HEK293T (cell line): ENCODE measurements at regions not wholly inside any gene's neighbourhood (a gene's known extent, or its start where the extent isn't known, plus 50 kb on each side); places are given as distances from the start of the nearest gene placed in this dataset.
"Not testable (repeated sequence)": the region's sequence is repeated elsewhere in the genome, so short reads cannot be mapped to it uniquely, and the experiment has no call there.

Experiments
- CTCF ChIA-PET: fragments of 350-600 bp; formaldehyde crosslinking; extraction: SDS; loops from one replicate; lab custom pipeline; 2021; ENCODE audit warnings: antibody characterized with exemption, inconsistent platforms; lab: Yijun Ruan, JAX
- POLR2A ChIA-PET: fragments of 350-600 bp; formaldehyde crosslinking; extraction: SDS; loops from one replicate; lab custom pipeline; 2020; ENCODE audit warnings: antibody characterized with exemption, inconsistent platforms; lab: Yijun Ruan, JAX
- DNase-seq: peaks from one replicate; pipeline ENCODE4 v3.0.0; 2012; ENCODE audit warnings: mixed read lengths; ENCODE audit errors: extremely low spot score
- ARNT ChIP-seq: fragments of 450-650 bp; IDR thresholded peaks from 2 replicates; pipeline ENCODE4 v1.6.1; 2017; ENCODE audit warnings: mild to moderate bottlenecking
- BHLHE40 ChIP-seq: fragments of 450-650 bp; IDR thresholded peaks from 2 replicates; pipeline ENCODE4 v1.6.1; 2016; ENCODE audit warnings: mild to moderate bottlenecking, moderate library complexity, borderline replicate concordance
- CTBP1 ChIP-seq: fragments of 450-650 bp; IDR thresholded peaks from 2 replicates; pipeline ENCODE4 v1.6.1; 2016; ENCODE audit warnings: borderline replicate concordance
- ELF4 ChIP-seq: fragments of 450-650 bp; IDR thresholded peaks from 2 replicates; pipeline ENCODE4 v1.6.1; 2017; ENCODE audit warnings: antibody characterized with exemption
- FOXA1 ChIP-seq: fragments of 450-650 bp; IDR thresholded peaks from 2 replicates; pipeline ENCODE4 v1.6.1; 2016; ENCODE audit warnings: mild to moderate bottlenecking
- FOXK2 ChIP-seq: fragments of 450-650 bp; IDR thresholded peaks from 2 replicates; pipeline ENCODE4 v1.6.1; 2016; ENCODE audit warnings: mild to moderate bottlenecking
- FOXM1 ChIP-seq: fragments of 450-650 bp; IDR thresholded peaks from 2 replicates; pipeline ENCODE4 v1.6.1; 2017; ENCODE audit warnings: mild to moderate bottlenecking, borderline replicate concordance
- HDGF ChIP-seq: fragments of 450-650 bp; IDR thresholded peaks from 2 replicates; pipeline ENCODE4 v1.6.1; 2017; ENCODE audit warnings: antibody characterized with exemption, borderline replicate concordance
- L3MBTL2 ChIP-seq: fragments of 450-650 bp; conservative IDR thresholded peaks from 2 replicates; pipeline ENCODE4 v1.6.1; 2016; ENCODE audit warnings: mild to moderate bottlenecking
- LEF1 ChIP-seq: fragments of 450-650 bp; IDR thresholded peaks from 2 replicates; pipeline ENCODE4 v1.6.1; 2017; ENCODE audit warnings: mild to moderate bottlenecking, borderline replicate concordance
- NFRKB ChIP-seq: fragments of 450-650 bp; IDR thresholded peaks from 2 replicates; pipeline ENCODE4 v1.6.1; 2016; ENCODE audit warnings: mild to moderate bottlenecking, moderate library complexity
- SP1 ChIP-seq: fragments of 450-650 bp; IDR thresholded peaks from 2 replicates; pipeline ENCODE4 v1.6.1; 2017
- SUZ12 ChIP-seq: fragments of 450-650 bp; IDR thresholded peaks from 2 replicates; pipeline ENCODE4 v1.6.1; 2016; ENCODE audit warnings: mild to moderate bottlenecking
- TARDBP ChIP-seq: fragments of 450-650 bp; IDR thresholded peaks from 2 replicates; pipeline ENCODE4 v1.6.1; 2016
- ZNF384 ChIP-seq: fragments of 450-650 bp; IDR thresholded peaks from 2 replicates; pipeline ENCODE4 v1.6.1; 2016
- TF ChIP-seq, protein P1 (sequence below): fragments of 450-650 bp; IDR thresholded peaks from 2 replicates; pipeline ENCODE4 v1.6.1; 2016

DNA sequence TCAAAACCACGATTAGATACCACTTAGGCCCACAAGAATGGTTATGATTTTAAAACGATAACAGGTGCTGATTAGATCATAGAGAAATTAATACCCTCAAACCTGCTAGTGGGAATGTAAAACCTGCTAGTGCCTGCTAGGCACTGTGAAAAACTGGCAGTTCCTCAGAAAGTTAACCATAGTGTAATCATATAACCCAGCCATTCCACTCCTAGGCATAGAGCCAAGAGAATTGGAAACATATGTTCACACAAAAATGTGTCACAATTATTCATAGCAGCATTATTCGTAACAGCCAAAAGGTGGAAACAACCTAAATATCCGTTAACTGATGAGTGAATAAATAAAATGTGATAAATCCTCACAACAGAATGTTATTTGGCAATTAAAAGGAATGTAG is 122.2 kb upstream of the SYN3 start:
- no peak for TF ChIP-seq FOXA1
- TF ChIP-seq LEF1: no peak
- TF ChIP-seq NFRKB: no peak
- DNase-seq: no peak
- CTCF ChIA-PET: no interaction called here
- POLR2A ChIA-PET: no interaction called here

- no peak for TF ChIP-seq TARDBP
- TF ChIP-seq CTBP1: no peak
- TF ChIP-seq SP1: no peak
- no peak for TF ChIP-seq FOXA1
- TF ChIP-seq ELF4: no peak
- no peak for TF ChIP-seq ARNT
- no peak for TF ChIP-seq NFRKB
- TF ChIP-seq FOXK2: no peak
- no peak for TF ChIP-seq FOXM1
- no peak for TF ChIP-seq LEF1
- no peak for TF ChIP-seq HDGF
- no peak for TF ChIP-seq SUZ12
- no peak for TF ChIP-seq L3MBTL2
- ChIA-PET POLR2A (no interaction called here), CTCF (no interaction called here)
- DNase-seq: no peak
Measured at GRCh38 chr22:33167998-33168790, 110.0 kb upstream of the SYN3 start.

DNA sequence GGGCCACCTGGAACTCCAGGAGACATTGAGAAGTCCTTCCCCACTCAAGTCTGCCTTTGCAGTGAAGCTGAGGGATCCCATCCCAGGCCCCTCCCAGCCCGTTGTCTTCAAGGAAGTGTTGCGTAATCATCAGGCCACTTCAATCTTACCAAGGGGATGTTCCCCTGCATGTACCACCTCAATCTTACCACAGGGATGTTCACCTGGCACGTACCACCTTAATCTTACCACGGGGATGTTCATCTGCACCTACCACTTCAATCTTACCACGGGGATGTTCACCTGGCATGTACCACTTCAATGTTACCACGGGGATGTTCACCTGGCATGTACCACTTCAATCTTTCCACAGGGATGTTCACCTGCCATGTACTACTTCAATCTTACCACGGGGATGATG is 108.0 kb upstream of the SYN3 start:
- CTCF ChIA-PET: no interaction called here
- no peak for DNase-seq
- POLR2A ChIA-PET: no interaction called here

GRCh38 chr22:33163815-33164214 is 105.6 kb upstream of the SYN3 start:
- POLR2A ChIA-PET: no interaction called here
- TF ChIP-seq CTBP1: no peak
- TF ChIP-seq, protein P1, sequence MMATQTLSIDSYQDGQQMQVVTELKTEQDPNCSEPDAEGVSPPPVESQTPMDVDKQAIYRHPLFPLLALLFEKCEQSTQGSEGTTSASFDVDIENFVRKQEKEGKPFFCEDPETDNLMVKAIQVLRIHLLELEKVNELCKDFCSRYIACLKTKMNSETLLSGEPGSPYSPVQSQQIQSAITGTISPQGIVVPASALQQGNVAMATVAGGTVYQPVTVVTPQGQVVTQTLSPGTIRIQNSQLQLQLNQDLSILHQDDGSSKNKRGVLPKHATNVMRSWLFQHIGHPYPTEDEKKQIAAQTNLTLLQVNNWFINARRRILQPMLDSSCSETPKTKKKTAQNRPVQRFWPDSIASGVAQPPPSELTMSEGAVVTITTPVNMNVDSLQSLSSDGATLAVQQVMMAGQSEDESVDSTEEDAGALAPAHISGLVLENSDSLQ: no peak
- no peak for TF ChIP-seq FOXK2
- TF ChIP-seq ELF4: no peak
- TF ChIP-seq FOXA1: no peak
- no peak for TF ChIP-seq HDGF
- no peak for TF ChIP-seq ARNT
- TF ChIP-seq SUZ12: no peak
- no peak for TF ChIP-seq TARDBP
- TF ChIP-seq BHLHE40: no peak
- no peak for TF ChIP-seq NFRKB
- TF ChIP-seq ZNF384: no peak
- no peak for TF ChIP-seq SP1
- no peak for TF ChIP-seq LEF1
- DNase-seq: no peak
- CTCF ChIA-PET: interaction anchor here (0.5 to 0.6 kb wide), 2 partner anchors 12 to 865 kb away, joined by 4 to 10 read pairs; no protein-coding TSS in a partner anchor

More for the DNA sequence above, 108.0 kb upstream of the SYN3 start:
- TF ChIP-seq, protein P1: no peak
- TF ChIP-seq L3MBTL2 (no peak), ZNF384 (no peak), ELF4 (no peak), BHLHE40 (no peak), ARNT (no peak), SUZ12 (no peak), SP1 (no peak), FOXM1 (no peak), NFRKB (no peak), FOXK2 (no peak), LEF1 (no peak), FOXA1 (no peak), CTBP1 (no peak), HDGF (no peak), TARDBP (no peak)

DNA sequence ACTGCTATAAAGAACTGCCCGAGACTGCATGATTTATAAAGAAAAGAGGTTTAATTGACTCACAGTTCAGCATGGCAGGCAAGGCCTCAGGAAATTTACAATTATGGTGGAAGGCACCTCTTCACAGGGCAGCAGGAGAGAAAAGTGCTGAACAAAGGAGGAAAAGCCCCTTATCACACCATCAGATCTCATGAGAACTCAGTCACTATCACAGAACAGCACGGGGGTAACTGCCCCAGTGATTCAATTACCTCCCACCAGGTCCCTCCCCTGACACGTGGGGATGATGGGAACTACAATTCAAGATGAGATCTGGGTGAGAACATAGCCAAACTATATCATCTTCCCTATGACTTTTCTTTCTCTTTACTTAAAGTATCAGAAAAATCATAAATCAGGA is 104.0 kb upstream of the SYN3 start:
- CTCF ChIA-PET: no interaction called here
- POLR2A ChIA-PET: no interaction called here
- DNase-seq: no peak
- TF ChIP-seq L3MBTL2 (no peak), ZNF384 (no peak), FOXK2 (no peak), ARNT (no peak), LEF1 (no peak), NFRKB (no peak), SP1 (no peak), HDGF (no peak), FOXM1 (no peak), BHLHE40 (no peak)

- TF ChIP-seq TARDBP (no peak), LEF1 (no peak), FOXM1 (no peak), FOXA1 (no peak), NFRKB (no peak), CTBP1 (no peak), L3MBTL2 (no peak), FOXK2 (no peak), SP1 (no peak), BHLHE40 (no peak), ELF4 (no peak), ZNF384 (no peak), SUZ12 (no peak), ARNT (no peak), HDGF (no peak)
- TF ChIP-seq, protein P1: no peak
- CTCF ChIA-PET: no interaction called here
- POLR2A ChIA-PET: no interaction called here
- no peak for DNase-seq
Measured at GRCh38 chr22:33160525-33160924, 102.3 kb upstream of the SYN3 start.

DNA sequence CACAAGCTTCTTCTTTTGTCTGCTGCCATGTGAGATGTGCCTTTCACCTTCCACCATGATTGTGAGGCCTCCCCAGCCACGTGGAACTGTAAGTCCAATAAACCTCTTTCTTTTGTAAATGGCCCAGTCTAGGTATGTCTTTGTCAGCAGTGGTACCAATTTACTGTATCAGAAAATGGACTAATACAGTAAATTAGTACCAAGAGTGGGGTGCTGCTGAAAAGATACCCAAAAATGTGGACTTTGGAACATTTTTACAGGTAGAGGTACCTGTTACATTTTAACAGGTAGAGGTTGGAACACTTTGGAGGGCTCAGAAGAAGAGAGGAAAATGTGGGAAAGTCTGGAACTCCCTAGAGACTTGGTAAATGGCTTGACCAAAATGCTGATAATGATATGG is 96.8 kb upstream of the SYN3 start:
- POLR2A ChIA-PET, DNase-seq: not testable (repeated sequence)

More for the DNA sequence above, 96.8 kb upstream of the SYN3 start:
- CTCF ChIA-PET: not testable (repeated sequence)
